Tibial nerve (tissue), 4 donors: ENCODE measurements at regions not wholly inside any gene's neighbourhood (a gene's known extent, or its start where the extent isn't known, plus 50 kb on each side); places are given as distances from the start of the nearest gene placed in this dataset.

Source experiments
- DNase-seq, 2 donors: peaks; one replicate each; pipeline ENCODE4 v3.0.0-alpha.2; 2019; ENCODE audit warnings: low spot score in 2 of 2
- H3K27ac ChIP-seq, 4 donors: fragments of 200-600 bp; sonication (generic) in 3 of 4; one replicate each; pipeline ENCODE4 v1.5.1; 2017 to 2019; ENCODE audit warnings: mild to moderate bottlenecking in 1 of 4
- H3K27me3 ChIP-seq, 2 donors: fragments of 200-600 bp; sonication (generic) in 1 of 2; one replicate each; pipeline versions ENCODE4 v1.5.1 to v1.6.0; 2017 to 2019
- H3K36me3 ChIP-seq, 3 donors: fragments of 200-600 bp; sonication (generic); one replicate each; pipeline ENCODE4 v1.5.1; 2018 to 2019
- H3K4me1 ChIP-seq, 4 donors: fragments of 200-600 bp; sonication (generic) in 3 of 4; one replicate each; pipeline ENCODE4 v1.5.1; 2017 to 2019
- H3K4me3 ChIP-seq, 4 donors: fragments of 200-600 bp; sonication (generic) in 3 of 4; one replicate each; pipeline ENCODE4 v1.5.1; 2017 to 2019; ENCODE audit warnings: mild to moderate bottlenecking in 1 of 4, moderate library complexity in 1 of 4
- H3K9me3 ChIP-seq, 4 donors: fragments of 200-600 bp; sonication (generic) in 3 of 4; one replicate each; pipeline ENCODE4 v1.5.1; 2017 to 2019
- EP300 ChIP-seq, 2 donors: sonication (generic); formaldehyde crosslinking; IDR thresholded peaks; one replicate each; pipeline ENCODE4 v1.6.1; 2017; ENCODE audit warnings: antibody characterized with exemption in 2 of 2, mild to moderate bottlenecking in 1 of 2
- POLR2A ChIP-seq, 2 donors: fragments of 450-650 bp; IDR thresholded peaks; one replicate each; pipeline ENCODE4 v1.6.1; 2017; ENCODE audit warnings: antibody characterized with exemption in 2 of 2, mild to moderate bottlenecking in 2 of 2, moderate library complexity in 2 of 2
- WGBS, 2 donors: methylation state at CpG; one replicate each; pipeline ENCODE4 v1.1.5; 2018; 5-methylcytosine and 5-hydroxymethylcytosine counted together
- TF ChIP-seq, protein P1 (sequence below), 5 experiments: fragments of 200-600 bp in 3 of 5; fragments of 450-650 bp in 2 of 5; sonication (generic) in 3 of 5; IDR thresholded peaks; one replicate each; pipeline ENCODE4 v1.5.1; 2016 to 2019; ENCODE audit warnings: antibody characterized with exemption in 5 of 5, mild to moderate bottlenecking in 3 of 5, moderate library complexity in 2 of 5

DNA sequence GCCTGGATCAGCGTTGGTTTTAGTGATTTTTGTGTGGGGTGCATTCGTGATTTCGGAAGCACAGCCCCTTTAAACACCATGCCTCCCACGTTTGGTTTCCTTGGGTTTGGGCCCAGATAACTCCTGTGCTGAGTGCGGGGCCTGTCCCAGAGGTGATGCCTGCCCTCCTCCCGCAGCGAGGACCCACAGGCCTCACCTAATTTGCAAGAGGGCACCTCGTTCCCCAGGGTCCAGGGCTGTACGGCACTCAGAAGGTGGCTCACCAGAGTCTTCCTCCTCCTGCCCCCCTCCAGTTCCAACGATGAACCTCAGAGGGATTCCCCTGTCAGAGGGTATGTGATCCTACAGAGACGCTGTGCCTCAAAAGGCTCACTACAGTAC lies 54.3 kb upstream of the SOX1 start:
- TF ChIP-seq EP300 (IDR thresholded peaks at IDR 0.05): no peak
- TF ChIP-seq, protein P1, sequence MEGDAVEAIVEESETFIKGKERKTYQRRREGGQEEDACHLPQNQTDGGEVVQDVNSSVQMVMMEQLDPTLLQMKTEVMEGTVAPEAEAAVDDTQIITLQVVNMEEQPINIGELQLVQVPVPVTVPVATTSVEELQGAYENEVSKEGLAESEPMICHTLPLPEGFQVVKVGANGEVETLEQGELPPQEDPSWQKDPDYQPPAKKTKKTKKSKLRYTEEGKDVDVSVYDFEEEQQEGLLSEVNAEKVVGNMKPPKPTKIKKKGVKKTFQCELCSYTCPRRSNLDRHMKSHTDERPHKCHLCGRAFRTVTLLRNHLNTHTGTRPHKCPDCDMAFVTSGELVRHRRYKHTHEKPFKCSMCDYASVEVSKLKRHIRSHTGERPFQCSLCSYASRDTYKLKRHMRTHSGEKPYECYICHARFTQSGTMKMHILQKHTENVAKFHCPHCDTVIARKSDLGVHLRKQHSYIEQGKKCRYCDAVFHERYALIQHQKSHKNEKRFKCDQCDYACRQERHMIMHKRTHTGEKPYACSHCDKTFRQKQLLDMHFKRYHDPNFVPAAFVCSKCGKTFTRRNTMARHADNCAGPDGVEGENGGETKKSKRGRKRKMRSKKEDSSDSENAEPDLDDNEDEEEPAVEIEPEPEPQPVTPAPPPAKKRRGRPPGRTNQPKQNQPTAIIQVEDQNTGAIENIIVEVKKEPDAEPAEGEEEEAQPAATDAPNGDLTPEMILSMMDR (IDR thresholded peaks at IDR 0.05): no peak
- TF ChIP-seq POLR2A (IDR thresholded peaks at IDR 0.05): no peak
- 86 to 89% methylated on average over 10 to 11 of the region's 11 CpGs for WGBS, 2 donors

DNA sequence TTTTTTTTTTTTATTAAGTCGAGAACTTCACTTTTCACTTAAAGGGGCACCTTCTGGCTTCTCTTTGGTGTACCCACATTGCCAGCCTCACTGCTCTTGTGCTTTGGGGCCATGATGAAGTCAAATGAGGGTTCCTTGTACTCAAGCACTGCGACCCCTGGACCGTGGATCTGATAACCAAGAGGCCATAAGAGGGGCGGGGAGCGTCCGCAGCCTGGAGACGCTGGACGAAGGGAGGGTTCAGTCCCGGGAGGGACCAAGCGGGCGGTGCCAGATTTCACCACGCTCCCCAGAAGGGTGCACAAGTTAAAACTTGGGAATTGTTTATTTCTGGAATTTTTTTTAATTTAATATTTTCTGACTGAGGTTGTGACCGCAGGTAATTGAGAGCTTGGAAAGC lies 53.3 kb upstream of the SOX1 start:
- Histone ChIP-seq H3K27ac (no peak overlapping the region), H3K4me1 (no peaks in the 10 kb centered on the region), H3K9me3 (peaks cover 0 to 12% (median 0%) of the 10 kb centered on the region in 4 donors), H3K27me3 (no peaks in the 10 kb centered on the region), H3K36me3 (no peaks in the 10 kb centered on the region), H3K4me3 (no peak overlapping the region)
- 86 to 89% methylated on average over 13 of the region's 13 CpGs for WGBS, 2 donors
- no peak for TF ChIP-seq POLR2A (IDR thresholded peaks at IDR 0.05)
- DNase-seq: no peak

More for the DNA sequence above, 54.3 kb upstream of the SOX1 start:
- H3K9me3 ChIP-seq: peaks cover 0 to 12% (median 0%) of the 10 kb centered on the region in 4 donors
- H3K27ac ChIP-seq: no peak overlapping the region
- H3K27me3 ChIP-seq: no peaks in the 10 kb centered on the region
- no peak for DNase-seq
- H3K4me1 ChIP-seq: no peaks in the 10 kb centered on the region
- no peaks in the 10 kb centered on the region for H3K36me3 ChIP-seq
- H3K4me3 ChIP-seq: no peak overlapping the region

DNA sequence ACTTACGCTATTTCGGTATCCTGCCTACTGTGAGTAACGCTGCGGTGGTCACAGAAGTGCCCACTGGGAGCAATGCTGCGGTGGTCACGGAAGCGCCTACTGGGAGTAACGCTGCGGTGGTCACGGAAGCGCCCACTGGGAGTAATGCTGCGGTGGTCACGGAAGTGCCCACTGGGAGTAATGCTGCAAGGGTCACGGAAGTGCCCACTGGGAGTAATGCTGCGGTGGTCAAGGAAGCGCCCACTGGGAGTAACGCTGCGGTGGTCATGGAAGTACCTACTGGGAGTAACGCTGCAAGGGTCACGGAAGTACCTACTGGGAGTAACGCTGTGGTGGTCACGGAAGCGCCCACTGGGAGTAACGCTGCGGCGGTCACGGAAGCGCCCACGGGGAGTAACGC lies 52.1 kb upstream of the SOX1 start:
- 74 to 81% methylated on average over 29 to 30 of the region's 30 CpGs for WGBS, 2 donors
- DNase-seq: no peak
- TF ChIP-seq EP300 (IDR thresholded peaks at IDR 0.05): no peak
- no peak for TF ChIP-seq POLR2A (IDR thresholded peaks at IDR 0.05)
- TF ChIP-seq, protein P1 (IDR thresholded peaks at IDR 0.05): no peak
- no peak overlapping the region for H3K4me3 ChIP-seq
- H3K4me1 ChIP-seq: no peaks in the 10 kb centered on the region
- no peaks in the 10 kb centered on the region for H3K27me3 ChIP-seq
- no peak overlapping the region for H3K27ac ChIP-seq
- no peaks in the 10 kb centered on the region for H3K36me3 ChIP-seq
- H3K9me3 ChIP-seq: peaks cover 0 to 12% (median 0%) of the 10 kb centered on the region in 4 donors
